Astrocyte (in vitro differentiated cells and primary cell): ENCODE measurements at regions not wholly inside any gene's neighbourhood (a gene's known extent, or its start where the extent isn't known, plus 50 kb on each side); places are given as distances from the start of the nearest gene placed in this dataset.
"Not testable (repeated sequence)": the region's sequence is repeated elsewhere in the genome, so short reads cannot be mapped to it uniquely, and the experiment has no call there.

Experiments used
- CTCF ChIP-seq: IDR thresholded peaks from 2 replicates; pipeline ENCODE4 v1.5.1; 2011; ENCODE audit warnings: low read depth, mild to moderate bottlenecking, inconsistent platforms, low read length, moderate library complexity; ENCODE audit not compliant: insufficient read depth
- EZH2 ChIP-seq: IDR thresholded peaks from 2 replicates; pipeline ENCODE4 v1.6.1; 2012; ENCODE audit warnings: mild to moderate bottlenecking, low read length, inconsistent platforms; ENCODE audit not compliant: insufficient read depth

GRCh38 chr1:143709606-143710259 lies 262.1 kb downstream of the FAM72C start:
- not testable (repeated sequence) for TF ChIP-seq CTCF, EZH2
